ENCODE measurements at regions not wholly inside any gene's neighbourhood (a gene's known extent, or its start where the extent isn't known, plus 50 kb on each side); places are given as distances from the start of the nearest gene placed in this dataset.

DNA sequence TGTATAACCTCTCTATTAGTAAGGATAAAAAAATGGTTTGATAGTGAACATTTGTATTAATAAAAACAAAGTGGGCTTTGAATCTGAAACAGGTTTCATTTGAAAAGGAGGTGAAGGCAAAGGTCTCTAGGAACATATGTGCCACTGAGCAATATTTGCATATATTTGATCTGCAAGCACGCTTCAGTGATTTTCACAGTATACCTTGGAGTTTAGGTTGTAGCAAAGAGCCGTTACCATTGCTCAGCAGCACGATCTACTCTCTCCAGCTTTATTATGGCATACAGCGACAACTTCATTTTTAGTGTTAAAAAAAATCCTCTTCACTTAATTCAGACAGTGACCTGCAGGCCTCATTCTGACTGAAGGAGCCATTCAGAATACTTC is 75.8 kb upstream of the ZEB2 start:
- Mint-ChIP-seq H3K27ac (no peak overlapping the region; a peak in 1 of 7 replicates), H3K4me3 (no peak overlapping the region), H3K27me3 (ENCODE audit: low read depth) (no peaks in the 10 kb centered on the region), H3K4me1 (peaks cover 41 to 42% of the 10 kb centered on the region in 2 experiments), H3K36me3 (ENCODE audit: insufficient read depth in 1 of 3, low read depth in 3 of 3) (no peaks in the 10 kb centered on the region), H3K9me3 (no peaks in the 10 kb centered on the region; a peak in 1 of 5 replicates)
- H3K4me1 ChIP-seq (ENCODE audit: insufficient read depth, low read length), result peaks cover 5% of the 10 kb centered on the region
- no peak overlapping the region for H3K14ac ChIP-seq (ENCODE audit: insufficient read depth, low read length)
- H2BK120ac ChIP-seq (ENCODE audit: low read depth, low read length, poor library complexity, severe bottlenecking), result no peak overlapping the region
- no peak overlapping the region for H2BK20ac ChIP-seq (ENCODE audit: low read depth, low read length, poor library complexity, severe bottlenecking)
- H3K79me2 ChIP-seq (ENCODE audit: insufficient read depth, low read length), result no peaks in the 10 kb centered on the region
- no peak overlapping the region for H3K18ac ChIP-seq (ENCODE audit: insufficient read length, low read depth, low read length)
- no peak overlapping the region for H3K9ac ChIP-seq (ENCODE audit: extremely low read depth, insufficient read length, low read length)
- no peak overlapping the region for H2BK15ac ChIP-seq (ENCODE audit: low read depth, low read length)
- no peak overlapping the region for H2AFZ ChIP-seq (ENCODE audit: low read length)
- no peak overlapping the region for H3K4ac ChIP-seq (ENCODE audit: low read depth, low read length)
- no CpG with 5 or more reads among the region's 4 CpGs for WGBS (ENCODE audit: extremely low coverage, insufficient read length, low lambda C conversion rate)
- no peak overlapping the region for H4K5ac ChIP-seq (ENCODE audit: insufficient read length, low read depth, low read length)
- no peaks in the 10 kb centered on the region for H3K23me2 ChIP-seq (ENCODE audit: insufficient read length, low read depth, low read length, poor library complexity, severe bottlenecking)
- H3K79me1 ChIP-seq (ENCODE audit: insufficient read depth, low read depth, low read length, poor library complexity, severe bottlenecking), result no peaks in the 10 kb centered on the region
- no peak overlapping the region for H2BK12ac ChIP-seq (ENCODE audit: insufficient read length, low read depth, low read length)
- H4K91ac ChIP-seq (ENCODE audit: insufficient read length, low read depth, low read length), result no peak overlapping the region
- H3K56ac ChIP-seq (ENCODE audit: insufficient read length, low read depth, low read length), result no peak overlapping the region
- no peaks in the 10 kb centered on the region for H3K9me3 ChIP-seq (ENCODE audit: control insufficient read depth, low read depth, low read length)
- H4K8ac ChIP-seq (replicated peaks; ENCODE audit: insufficient read length, low read depth, low read length), result no peak overlapping the region
- no peak overlapping the region for H2AK5ac ChIP-seq (ENCODE audit: insufficient read length, low read length)
- TF ChIP-seq, protein P1, sequence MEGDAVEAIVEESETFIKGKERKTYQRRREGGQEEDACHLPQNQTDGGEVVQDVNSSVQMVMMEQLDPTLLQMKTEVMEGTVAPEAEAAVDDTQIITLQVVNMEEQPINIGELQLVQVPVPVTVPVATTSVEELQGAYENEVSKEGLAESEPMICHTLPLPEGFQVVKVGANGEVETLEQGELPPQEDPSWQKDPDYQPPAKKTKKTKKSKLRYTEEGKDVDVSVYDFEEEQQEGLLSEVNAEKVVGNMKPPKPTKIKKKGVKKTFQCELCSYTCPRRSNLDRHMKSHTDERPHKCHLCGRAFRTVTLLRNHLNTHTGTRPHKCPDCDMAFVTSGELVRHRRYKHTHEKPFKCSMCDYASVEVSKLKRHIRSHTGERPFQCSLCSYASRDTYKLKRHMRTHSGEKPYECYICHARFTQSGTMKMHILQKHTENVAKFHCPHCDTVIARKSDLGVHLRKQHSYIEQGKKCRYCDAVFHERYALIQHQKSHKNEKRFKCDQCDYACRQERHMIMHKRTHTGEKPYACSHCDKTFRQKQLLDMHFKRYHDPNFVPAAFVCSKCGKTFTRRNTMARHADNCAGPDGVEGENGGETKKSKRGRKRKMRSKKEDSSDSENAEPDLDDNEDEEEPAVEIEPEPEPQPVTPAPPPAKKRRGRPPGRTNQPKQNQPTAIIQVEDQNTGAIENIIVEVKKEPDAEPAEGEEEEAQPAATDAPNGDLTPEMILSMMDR (conservative IDR thresholded peaks at IDR 0.05), result no peak
- H3K27me3 ChIP-seq (ENCODE audit: insufficient read depth, low read length), result no peaks in the 10 kb centered on the region
- no peak for DNase-seq
- H4K20me1 ChIP-seq (ENCODE audit: control insufficient read depth, insufficient read depth, insufficient read length), result no peaks in the 10 kb centered on the region
- H2BK5ac ChIP-seq (ENCODE audit: insufficient read length, low read length), result no peak overlapping the region
- H3K4me2 ChIP-seq (ENCODE audit: insufficient read depth, insufficient read length, low read length), result no peak overlapping the region
- no peak overlapping the region for H3K23ac ChIP-seq (ENCODE audit: insufficient read length, low read depth, low read length)
- H3K27ac ChIP-seq (ENCODE audit: insufficient read length, low read depth, low read length), result no peak overlapping the region
- no peak overlapping the region for H3T11ph ChIP-seq (ENCODE audit: low read length)
